Astrocyte (in vitro differentiated cells and primary cell): ENCODE measurements at regions not wholly inside any gene's neighbourhood (a gene's known extent, or its start where the extent isn't known, plus 50 kb on each side); places are given as distances from the start of the nearest gene placed in this dataset.

Experiments
- DNase-seq: peaks from one replicate; pipeline ENCODE4 v3.0.0-alpha.2; 2010; ENCODE audit warnings: low read depth
- FAIRE-seq: peaks from 2 replicates; lab custom pipeline; 2011; peaks lifted over from hg19 to GRCh38; lab: Jason Lieb, UNC
- H2AFZ ChIP-seq: 2 replicates; pipeline ENCODE4 v1.6.0; 2012; ENCODE audit warnings: low read depth, low read length, inconsistent platforms
- H3K27ac ChIP-seq: 2 replicates; pipeline ENCODE4 v1.5.1; 2011; ENCODE audit warnings: low read depth, low read length, inconsistent platforms
- H3K27me3 ChIP-seq: 2 replicates; pipeline ENCODE4 v1.6.0; 2011; ENCODE audit warnings: low read length, inconsistent platforms; ENCODE audit not compliant: insufficient read depth
- H3K36me3 ChIP-seq: 2 replicates; pipeline ENCODE4 v1.5.1; 2011; ENCODE audit warnings: low read length, inconsistent platforms; ENCODE audit not compliant: insufficient read depth
- H3K4me1 ChIP-seq: 2 replicates; pipeline ENCODE4 v1.5.1; 2011; ENCODE audit warnings: low read length, inconsistent platforms; ENCODE audit not compliant: insufficient read depth
- H3K4me2 ChIP-seq: 2 replicates; pipeline ENCODE4 v1.6.0; 2012; ENCODE audit warnings: low read length, inconsistent platforms
- H3K4me3 ChIP-seq: 2 replicates; pipeline ENCODE4 v1.5.1; 2011; ENCODE audit warnings: low read depth, mild to moderate bottlenecking, low read length, inconsistent platforms; ENCODE audit not compliant: insufficient read depth
- H3K79me2 ChIP-seq: 2 replicates; pipeline ENCODE4 v1.6.0; 2012; ENCODE audit warnings: mild to moderate bottlenecking, low read length, inconsistent platforms; ENCODE audit not compliant: insufficient read depth
- H3K9ac ChIP-seq: 2 replicates; pipeline ENCODE4 v1.6.0; 2012; ENCODE audit warnings: mild to moderate bottlenecking, low read length, inconsistent platforms
- H3K9me3 ChIP-seq: 2 replicates; pipeline ENCODE4 v1.5.1; 2012; ENCODE audit warnings: low read depth, mild to moderate bottlenecking, low read length, inconsistent platforms; ENCODE audit not compliant: insufficient read depth
- H4K20me1 ChIP-seq: 2 replicates; pipeline ENCODE4 v1.6.0; 2012; ENCODE audit warnings: low read length, inconsistent platforms; ENCODE audit not compliant: insufficient read depth
- H3K27ac Mint-ChIP-seq: one replicate; pipeline ENCODE4 v1.8.0; 2021; ENCODE audit warnings: mild to moderate bottlenecking, mixed read lengths; ENCODE audit not compliant: unreplicated experiment
- H3K27me3 Mint-ChIP-seq: one replicate; pipeline ENCODE4 v1.8.0; 2021; ENCODE audit warnings: low read depth, mixed read lengths; ENCODE audit not compliant: unreplicated experiment
- H3K36me3 Mint-ChIP-seq: one replicate; pipeline ENCODE4 v1.8.0; 2021; ENCODE audit warnings: low read depth, mixed read lengths; ENCODE audit not compliant: unreplicated experiment
- H3K4me1 Mint-ChIP-seq: one replicate; pipeline ENCODE4 v1.8.0; 2021; ENCODE audit warnings: low read depth, mixed read lengths; ENCODE audit not compliant: unreplicated experiment
- H3K4me3 Mint-ChIP-seq: one replicate; pipeline ENCODE4 v1.8.0; 2021; ENCODE audit warnings: mild to moderate bottlenecking, moderate library complexity, mixed read lengths; ENCODE audit not compliant: unreplicated experiment
- H3K9me3 Mint-ChIP-seq: one replicate; pipeline ENCODE4 v1.8.0; 2021; ENCODE audit warnings: mild to moderate bottlenecking, mixed read lengths; ENCODE audit not compliant: unreplicated experiment
- CTCF ChIP-seq: IDR thresholded peaks from 2 replicates; pipeline ENCODE4 v1.5.1; 2011; ENCODE audit warnings: low read depth, mild to moderate bottlenecking, inconsistent platforms, low read length, moderate library complexity; ENCODE audit not compliant: insufficient read depth
- EZH2 ChIP-seq: IDR thresholded peaks from 2 replicates; pipeline ENCODE4 v1.6.1; 2012; ENCODE audit warnings: mild to moderate bottlenecking, low read length, inconsistent platforms; ENCODE audit not compliant: insufficient read depth

GRCh38 chr5:35356725-35357124 lies 126.4 kb upstream of the PRLR start:
- Histone ChIP-seq H2AFZ (no peak overlapping the region), H3K27ac (no peak overlapping the region), H3K79me2 (no peaks in the 10 kb centered on the region), H3K9me3 (no peaks in the 10 kb centered on the region), H3K4me2 (no peak overlapping the region), H3K4me1 (no peaks in the 10 kb centered on the region), H3K36me3 (no peaks in the 10 kb centered on the region), H3K27me3 (no peaks in the 10 kb centered on the region), H3K4me3 (no peak overlapping the region), H4K20me1 (no peaks in the 10 kb centered on the region), H3K9ac (no peak overlapping the region)
- DNase-seq = no peak
- peaks cover 2% of the 10 kb centered on the region for H3K27me3 Mint-ChIP-seq
- no peak overlapping the region for H3K4me3 Mint-ChIP-seq
- no peak for FAIRE-seq
- peaks cover 3% of the 10 kb centered on the region for H3K4me1 Mint-ChIP-seq
- TF ChIP-seq CTCF (no peak), EZH2 (no peak)
- no peak overlapping the region for H3K27ac Mint-ChIP-seq
- H3K9me3 Mint-ChIP-seq = peaks cover 10% of the 10 kb centered on the region
- H3K36me3 Mint-ChIP-seq = no peaks in the 10 kb centered on the region

DNA sequence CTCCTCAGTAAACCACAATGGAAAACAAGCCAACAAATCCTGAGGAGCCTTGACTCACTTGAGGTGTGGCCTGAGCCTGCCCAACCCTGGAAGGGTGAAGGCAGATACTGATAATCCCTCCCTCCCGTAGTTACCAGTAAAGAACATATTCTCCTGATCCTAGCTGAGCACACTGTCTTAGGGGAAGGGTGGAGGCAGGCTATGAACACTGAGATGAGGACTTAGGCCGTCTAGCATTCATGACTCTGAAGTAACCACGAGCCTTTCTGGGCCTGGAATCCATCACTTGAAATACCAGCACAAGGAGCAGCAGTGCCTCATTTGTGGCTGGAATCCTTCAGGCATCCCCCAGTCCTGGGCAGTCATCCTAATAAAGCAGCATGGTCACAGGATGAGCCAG lies 124.5 kb upstream of the PRLR start:
- H3K4me3 ChIP-seq = no peak overlapping the region
- H3K79me2 ChIP-seq = no peaks in the 10 kb centered on the region
- H3K9ac ChIP-seq = no peak overlapping the region
- DNase-seq = no peak
- Mint-ChIP-seq H3K9me3 (peaks cover 17% of the 10 kb centered on the region), H3K36me3 (no peaks in the 10 kb centered on the region), H3K27ac (peak overlapping the region; percentile 50), H3K4me1 (peaks cover 3% of the 10 kb centered on the region), H3K27me3 (no peaks in the 10 kb centered on the region), H3K4me3 (no peak overlapping the region)
- no peak overlapping the region for H3K4me2 ChIP-seq
- no peaks in the 10 kb centered on the region for H3K4me1 ChIP-seq
- H3K36me3 ChIP-seq = no peaks in the 10 kb centered on the region
- H3K27ac ChIP-seq = no peak overlapping the region
- no peak for TF ChIP-seq CTCF
- TF ChIP-seq EZH2 = no peak
- FAIRE-seq = no peak
- H3K27me3 ChIP-seq = no peaks in the 10 kb centered on the region
- peak overlapping the region; percentile 41 for H2AFZ ChIP-seq
- H3K9me3 ChIP-seq = no peaks in the 10 kb centered on the region
- no peaks in the 10 kb centered on the region for H4K20me1 ChIP-seq

- no peak overlapping the region for H3K4me2 ChIP-seq
- TF ChIP-seq EZH2 = no peak
- TF ChIP-seq CTCF = no peak
These were observed 114.9 kb upstream of the PRLR start for GRCh38 chr5:35345222-35345621.

More at GRCh38 chr5:35345222-35345621, 114.9 kb upstream of the PRLR start:
- Histone ChIP-seq H3K79me2 (no peaks in the 10 kb centered on the region), H3K36me3 (no peaks in the 10 kb centered on the region), H3K27ac (no peak overlapping the region), H3K4me3 (no peak overlapping the region), H3K9me3 (no peaks in the 10 kb centered on the region), H3K27me3 (no peaks in the 10 kb centered on the region), H2AFZ (no peak overlapping the region), H3K4me1 (no peaks in the 10 kb centered on the region), H4K20me1 (no peaks in the 10 kb centered on the region), H3K9ac (no peak overlapping the region)
- H3K9me3 Mint-ChIP-seq = peaks cover 14% of the 10 kb centered on the region
- H3K27me3 Mint-ChIP-seq = no peaks in the 10 kb centered on the region
- no peak overlapping the region for H3K27ac Mint-ChIP-seq
- no peaks in the 10 kb centered on the region for H3K36me3 Mint-ChIP-seq
- no peak for DNase-seq
- FAIRE-seq = no peak
- H3K4me3 Mint-ChIP-seq = no peak overlapping the region
- H3K4me1 Mint-ChIP-seq = no peaks in the 10 kb centered on the region
